ENCODE measurements at regions not wholly inside any gene's neighbourhood (a gene's known extent, or its start where the extent isn't known, plus 50 kb on each side); places are given as distances from the start of the nearest gene placed in this dataset.

GRCh38 chr5:98576275-98576674, 197.2 kb upstream of the RGMB start:
- TF ChIP-seq CTCF (IDR thresholded peaks at IDR 0.05; ENCODE audit: borderline replicate concordance): no peak
- Histone ChIP-seq H3K27ac (replicated peaks) (no peak overlapping the region), H3K9me3 (replicated peaks) (no peaks in the 10 kb centered on the region), H3K4me3 (no peak overlapping the region), H3K27me3 (ENCODE audit: low read depth) (no peaks in the 10 kb centered on the region), H3K36me3 (no peaks in the 10 kb centered on the region), H3K4me1 (no peaks in the 10 kb centered on the region)
- intact Hi-C loops (cut with micrococcal nuclease): no loop called here
- no peak for DNase-seq

GRCh38 chr5:98578438-98578837, 195.0 kb upstream of the RGMB start:
- H3K27me3 ChIP-seq (ENCODE audit: low read depth): no peaks in the 10 kb centered on the region
- intact Hi-C loops (cut with micrococcal nuclease): no loop called here
- no peaks in the 10 kb centered on the region for H3K36me3 ChIP-seq
- no peaks in the 10 kb centered on the region for H3K4me1 ChIP-seq
- DNase-seq: no peak
- H3K4me3 ChIP-seq: no peak overlapping the region
- H3K27ac ChIP-seq (replicated peaks): no peak overlapping the region
- no peak for TF ChIP-seq CTCF (IDR thresholded peaks at IDR 0.05; ENCODE audit: borderline replicate concordance)
- no peaks in the 10 kb centered on the region for H3K9me3 ChIP-seq (replicated peaks)

- intact Hi-C loops (cut with micrococcal nuclease): no loop called here
- H3K27ac ChIP-seq (replicated peaks): no peak overlapping the region
- no peaks in the 10 kb centered on the region for H3K36me3 ChIP-seq
- H3K9me3 ChIP-seq (replicated peaks): no peaks in the 10 kb centered on the region
- H3K27me3 ChIP-seq (ENCODE audit: low read depth): no peaks in the 10 kb centered on the region
- H3K4me1 ChIP-seq: no peaks in the 10 kb centered on the region
- no peak for TF ChIP-seq CTCF (IDR thresholded peaks at IDR 0.05; ENCODE audit: borderline replicate concordance)
- no peak overlapping the region for H3K4me3 ChIP-seq
- no peak for DNase-seq
Observed at GRCh38 chr5:98581112-98581997, 192.1 kb upstream of the RGMB start.

- no peaks in the 10 kb centered on the region for H3K27me3 ChIP-seq (ENCODE audit: low read depth)
Observed at GRCh38 chr5:98583586-98583985, 189.9 kb upstream of the RGMB start.

GRCh38 chr5:98585661-98586310, 187.7 kb upstream of the RGMB start:
- DNase-seq: no peak
- intact Hi-C loops (cut with micrococcal nuclease): no loop called here
- Histone ChIP-seq H3K9me3 (replicated peaks) (peaks cover 8% of the 10 kb centered on the region), H3K27me3 (ENCODE audit: low read depth) (no peaks in the 10 kb centered on the region), H3K4me3 (no peak overlapping the region), H3K27ac (replicated peaks) (no peak overlapping the region), H3K4me1 (no peaks in the 10 kb centered on the region), H3K36me3 (no peaks in the 10 kb centered on the region)
- TF ChIP-seq CTCF (IDR thresholded peaks at IDR 0.05; ENCODE audit: borderline replicate concordance): no peak

More at GRCh38 chr5:98583586-98583985, 189.9 kb upstream of the RGMB start:
- DNase-seq: no peak
- Histone ChIP-seq H3K4me1 (no peaks in the 10 kb centered on the region), H3K36me3 (no peaks in the 10 kb centered on the region), H3K4me3 (no peak overlapping the region), H3K27ac (replicated peaks) (no peak overlapping the region), H3K9me3 (replicated peaks) (no peaks in the 10 kb centered on the region)
- intact Hi-C loops (cut with micrococcal nuclease): no loop called here
- no peak for TF ChIP-seq CTCF (IDR thresholded peaks at IDR 0.05; ENCODE audit: borderline replicate concordance)
